Loucy (cell line): ENCODE measurements at regions not wholly inside any gene's neighbourhood (a gene's known extent, or its start where the extent isn't known, plus 50 kb on each side); places are given as distances from the start of the nearest gene placed in this dataset.

ENCODE experiments used
- H2AFZ ChIP-seq: fragments of 200-600 bp; sonication (generic); 2 replicates; pipeline ENCODE4 v1.6.0; 2016; ENCODE audit warnings: antibody characterized with exemption, mild to moderate bottlenecking, low read length, moderate library complexity
- H3F3A ChIP-seq: fragments of 200-600 bp; 2 replicates; pipeline ENCODE4 v1.6.0; 2016; ENCODE audit warnings: antibody characterized with exemption, low read depth, mild to moderate bottlenecking
- H3K27me3 ChIP-seq: fragments of 200-600 bp; sonication (generic); 2 replicates; pipeline ENCODE4 v1.6.1; 2014; ENCODE audit warnings: low read length, mild to moderate bottlenecking; ENCODE audit not compliant: insufficient read depth, poor library complexity, severe bottlenecking
- H3K36me3 ChIP-seq: fragments of 200-600 bp; sonication (generic); 2 replicates; pipeline ENCODE4 v1.6.1; 2016; ENCODE audit warnings: low read length; ENCODE audit not compliant: insufficient read depth
- H3K4me1 ChIP-seq: fragments of 200-600 bp; sonication (generic); 2 replicates; pipeline ENCODE4 v1.5.1; 2014; ENCODE audit warnings: low read length, mild to moderate bottlenecking; ENCODE audit not compliant: insufficient read depth, poor library complexity, severe bottlenecking
- H3K4me2 ChIP-seq: fragments of 200-600 bp; sonication (generic); 2 replicates; pipeline ENCODE4 v1.6.0; 2014; ENCODE audit warnings: antibody characterized with exemption, low read length, low read depth, mild to moderate bottlenecking; ENCODE audit not compliant: poor library complexity, severe bottlenecking
- H3K4me3 ChIP-seq: fragments of 200-600 bp; sonication (generic); 2 replicates; pipeline ENCODE4 v1.5.1; 2014; ENCODE audit warnings: low read length, mild to moderate bottlenecking, mixed read lengths; ENCODE audit not compliant: poor library complexity, severe bottlenecking
- H3K79me2 ChIP-seq: fragments of 200-600 bp; sonication (generic); 2 replicates; pipeline ENCODE4 v1.6.1; 2014; ENCODE audit warnings: low read length; ENCODE audit not compliant: insufficient read depth
- H3K9ac ChIP-seq: fragments of 200-600 bp; sonication (generic); 2 replicates; pipeline ENCODE4 v1.6.0; 2014; ENCODE audit warnings: mild to moderate bottlenecking, low read depth, low read length, moderate library complexity; ENCODE audit not compliant: poor library complexity, severe bottlenecking
- H3K9me2 ChIP-seq: fragments of 200-600 bp; sonication (generic); replicated peaks from 2 replicates; pipeline ENCODE4 v1.6.1; 2016; ENCODE audit warnings: low read depth, low read length, mixed read lengths
- H3K9me3 ChIP-seq: fragments of 200-600 bp; sonication (generic); 2 replicates; pipeline ENCODE4 v1.6.1; 2014; ENCODE audit warnings: mild to moderate bottlenecking, antibody characterized with exemption, low read length, low read depth; ENCODE audit not compliant: insufficient read depth
- H4K20me1 ChIP-seq: fragments of 200-600 bp; sonication (generic); 2 replicates; pipeline ENCODE4 v1.6.0; 2014; ENCODE audit warnings: antibody characterized with exemption, low read length, mild to moderate bottlenecking; ENCODE audit not compliant: insufficient read depth, poor library complexity, severe bottlenecking
- CTCF ChIP-seq: fragments of 200-600 bp; sonication (generic); conservative IDR thresholded peaks from 2 replicates; pipeline ENCODE4 v1.5.1; 2014; ENCODE audit warnings: mild to moderate bottlenecking, antibody characterized with exemption, low read length
- EZH2phosphoT487 ChIP-seq: fragments of 200-600 bp; IDR thresholded peaks from 2 replicates; pipeline ENCODE4 v1.6.1; 2018; ENCODE audit warnings: antibody characterized with exemption, mild to moderate bottlenecking, moderate library complexity, borderline replicate concordance

- Histone ChIP-seq H3K9ac (no peak overlapping the region), H3K4me2 (no peak overlapping the region), H3F3A (no peaks in the 10 kb centered on the region), H4K20me1 (no peaks in the 10 kb centered on the region), H2AFZ (no peak overlapping the region), H3K9me2 (no peaks in the 10 kb centered on the region), H3K4me3 (no peak overlapping the region), H3K79me2 (no peaks in the 10 kb centered on the region), H3K9me3 (no peaks in the 10 kb centered on the region), H3K36me3 (no peaks in the 10 kb centered on the region), H3K4me1 (no peaks in the 10 kb centered on the region), H3K27me3 (no peaks in the 10 kb centered on the region)
- no peak for TF ChIP-seq CTCF
- no peak for TF ChIP-seq EZH2phosphoT487
These were observed 133.1 kb upstream of the CPNE4 start for GRCh38 chr3:132167870-132168269.

GRCh38 chr3:132174500-132174899 is 139.7 kb upstream of the CPNE4 start:
- H3K36me3 ChIP-seq = no peaks in the 10 kb centered on the region
- no peaks in the 10 kb centered on the region for H3F3A ChIP-seq
- no peak for TF ChIP-seq EZH2phosphoT487
- TF ChIP-seq CTCF = no peak
- H3K27me3 ChIP-seq = no peaks in the 10 kb centered on the region
- no peaks in the 10 kb centered on the region for H4K20me1 ChIP-seq
- H3K9me2 ChIP-seq = no peaks in the 10 kb centered on the region
- no peak overlapping the region for H3K9ac ChIP-seq
- no peaks in the 10 kb centered on the region for H3K9me3 ChIP-seq
- no peaks in the 10 kb centered on the region for H3K4me1 ChIP-seq
- no peak overlapping the region for H2AFZ ChIP-seq
- no peaks in the 10 kb centered on the region for H3K79me2 ChIP-seq
- no peak overlapping the region for H3K4me2 ChIP-seq
- no peak overlapping the region for H3K4me3 ChIP-seq

GRCh38 chr3:132180337-132180791 is 136.8 kb upstream of the ACP3 start:
- H3K9ac ChIP-seq = no peak overlapping the region
- no peak overlapping the region for H3K4me2 ChIP-seq
- no peak overlapping the region for H3K4me3 ChIP-seq
- H2AFZ ChIP-seq = no peak overlapping the region
- H4K20me1 ChIP-seq = no peaks in the 10 kb centered on the region
- no peaks in the 10 kb centered on the region for H3K27me3 ChIP-seq
- no peaks in the 10 kb centered on the region for H3K4me1 ChIP-seq
- no peaks in the 10 kb centered on the region for H3K9me3 ChIP-seq
- no peaks in the 10 kb centered on the region for H3K36me3 ChIP-seq
- H3K79me2 ChIP-seq = no peaks in the 10 kb centered on the region
- peak; percentile 76 for TF ChIP-seq CTCF
- TF ChIP-seq EZH2phosphoT487 = no peak
- H3F3A ChIP-seq = no peaks in the 10 kb centered on the region
- no peaks in the 10 kb centered on the region for H3K9me2 ChIP-seq
